GM21717 (cell line): ENCODE measurements at regions not wholly inside any gene's neighbourhood (a gene's known extent, or its start where the extent isn't known, plus 50 kb on each side); places are given as distances from the start of the nearest gene placed in this dataset.

Experiments
- ATAC-seq: cut with Tn5 transposase; IDR thresholded peaks from one replicate; pipeline ENCODE4 v1.9.1; 2021; ENCODE audit warnings: mild to moderate bottlenecking, moderate library complexity; ENCODE audit not compliant: unreplicated experiment

- ATAC-seq: no peak
These were observed 279.1 kb upstream of the RAG2 start for GRCh38 chr11:36877149-36877548.

- ATAC-seq: no peak
These were observed 278.2 kb upstream of the RAG2 start for GRCh38 chr11:36876266-36876665.

GRCh38 chr11:36874291-36874690 is 276.3 kb upstream of the RAG2 start:
- no peak for ATAC-seq

GRCh38 chr11:36870361-36870760 is 272.3 kb upstream of the RAG2 start:
- no peak for ATAC-seq

GRCh38 chr11:36868380-36868779 is 270.3 kb upstream of the RAG2 start:
- ATAC-seq: no peak

GRCh38 chr11:36865846-36866245 is 267.8 kb upstream of the RAG2 start:
- no peak for ATAC-seq

GRCh38 chr11:36854875-36855274 is 256.8 kb upstream of the RAG2 start:
- ATAC-seq: no peak

GRCh38 chr11:36848660-36849059 is 250.6 kb upstream of the RAG2 start:
- ATAC-seq: no peak

- no peak for ATAC-seq
These were observed 242.3 kb upstream of the RAG2 start for GRCh38 chr11:36840378-36840777.

GRCh38 chr11:36837831-36838437 is 239.9 kb upstream of the RAG2 start:
- ATAC-seq: no peak

- ATAC-seq: no peak
These were observed 227.2 kb upstream of the RAG2 start for GRCh38 chr11:36825251-36825650.

- ATAC-seq: no peak
These were observed 226.3 kb upstream of the RAG2 start for GRCh38 chr11:36824349-36824748.

GRCh38 chr11:36822829-36823228 is 224.8 kb upstream of the RAG2 start:
- ATAC-seq: no peak

- no peak for ATAC-seq
These were observed 220.4 kb upstream of the RAG2 start for GRCh38 chr11:36818410-36818809.

- ATAC-seq: no peak
These were observed 219.4 kb upstream of the RAG2 start for GRCh38 chr11:36817336-36817965.

GRCh38 chr11:36809303-36809702 is 211.3 kb upstream of the RAG2 start:
- ATAC-seq: no peak

GRCh38 chr11:36807871-36808270 is 209.8 kb upstream of the RAG2 start:
- ATAC-seq: no peak

GRCh38 chr11:36803084-36803483 is 205.0 kb upstream of the RAG2 start:
- no peak for ATAC-seq

GRCh38 chr11:36792996-36793914 is 195.2 kb upstream of the RAG2 start:
- no peak for ATAC-seq

- ATAC-seq: no peak
These were observed 193.9 kb upstream of the RAG2 start for GRCh38 chr11:36791957-36792356.

GRCh38 chr11:36790526-36790925 is 192.5 kb upstream of the RAG2 start:
- ATAC-seq: no peak

- no peak for ATAC-seq
These were observed 185.8 kb upstream of the RAG2 start for GRCh38 chr11:36783808-36784207.
